K562 (cell line): ENCODE measurements at regions not wholly inside any gene's neighbourhood (a gene's known extent, or its start where the extent isn't known, plus 50 kb on each side); places are given as distances from the start of the nearest gene placed in this dataset.

Source experiments
- ATAC-seq: fragments of 200-7000 bp; cut with Tn5 transposase; 3 replicates; pipeline ENCODE4 v1.9.1; 2020; ENCODE audit warnings: moderate library complexity
- BruUV-seq: library from RNA; stranded (reverse); fragments of 400-500 nt; replicated peaks from 2 replicates; lab custom pipeline; 2021; lab: Mats Ljungman, UMichigan
- CTCF ChIA-PET: fragments of 300-600 bp; formaldehyde crosslinking; extraction: SDS; loops from one replicate; lab custom pipeline; 2021; ENCODE audit warnings: low intra/inter-chr PET ratio; lab: Yijun Ruan, JAX
- POLR2A ChIA-PET: fragments of 300-600, 350-650 bp; sonication (Branson Sonifier 250); formaldehyde crosslinking; extraction: SDS; loops from one replicate; lab custom pipeline; 2021; ENCODE audit warnings: antibody characterized with exemption, inconsistent platforms; lab: Yijun Ruan, JAX
- DNase-seq, 4 experiments: peaks; one replicate each; pipeline versions ENCODE4 v3.0.0 to v3.0.0-alpha.2; 2011 to 2018; ENCODE audit warnings: low spot score in 3 of 4, mixed read lengths in 3 of 4; ENCODE audit errors: extremely low read depth in 1 of 4
- FAIRE-seq: peaks from 2 replicates; lab custom pipeline; 2011; peaks lifted over from hg19 to GRCh38; lab: Jason Lieb, UNC
- H2AFZ ChIP-seq: 2 replicates; pipeline ENCODE4 v1.6.0; 2011; ENCODE audit warnings: low read depth, low read length, control low read depth, inconsistent platforms
- H3K27ac ChIP-seq: fragments of 200-600 bp; 3 replicates; pipeline ENCODE4 v1.8.0; 2011; ENCODE audit warnings: low read depth, mild to moderate bottlenecking, control low read depth, inconsistent platforms, low read length, moderate library complexity, mixed read lengths; ENCODE audit errors: extremely low read depth
- H3K27me3 ChIP-seq, 2 experiments: fragments of 300-600 bp in 1 of 2; 2 replicates in 1 of 2; 3 replicates in 1 of 2; pipeline versions ENCODE4 v1.6.0 to v1.8.0; 2011; ENCODE audit warnings: inconsistent platforms in 2 of 2, low read length in 2 of 2, mild to moderate bottlenecking in 1 of 2, mixed read lengths in 1 of 2, moderate library complexity in 1 of 2; ENCODE audit not compliant: control insufficient read depth in 2 of 2, insufficient read depth in 2 of 2
- H3K36me3 ChIP-seq: fragments of 300-600 bp; 3 replicates; pipeline ENCODE4 v1.8.0; 2011; ENCODE audit warnings: mild to moderate bottlenecking, low read length, inconsistent platforms; ENCODE audit not compliant: control insufficient read depth, insufficient read depth
- H3K4me1 ChIP-seq, 2 experiments: fragments of 200-600 bp in 1 of 2; replicated peaks in 1 of 2; 2 replicates in 1 of 2; 3 replicates in 1 of 2; pipeline versions ENCODE4 v1.5.1 to v1.8.0; 2011; ENCODE audit warnings: inconsistent platforms in 2 of 2, low read length in 2 of 2, mild to moderate bottlenecking in 1 of 2, mixed read lengths in 1 of 2, moderate library complexity in 1 of 2; ENCODE audit not compliant: control insufficient read depth in 2 of 2, insufficient read depth in 2 of 2
- H3K4me2 ChIP-seq: 2 replicates; pipeline ENCODE4 v1.6.1; 2011; ENCODE audit warnings: low read length, control low read depth, inconsistent platforms, mixed read lengths; ENCODE audit not compliant: insufficient read depth
- H3K4me3 ChIP-seq: fragments of 200-600 bp; sonication (generic), shearing (Covaris generic); 2 replicates; pipeline ENCODE4 v1.5.1; 2016; ENCODE audit warnings: control low read depth, inconsistent platforms
- H3K79me2 ChIP-seq: fragments of 200-600 bp; 3 replicates; pipeline ENCODE4 v1.8.0; 2011; ENCODE audit warnings: low read length, inconsistent platforms; ENCODE audit not compliant: control insufficient read depth, insufficient read depth
- H3K9ac ChIP-seq, 2 experiments: 2 replicates each; pipeline versions ENCODE4 v1.6.0 to v1.6.1; 2011; ENCODE audit warnings: low read depth in 2 of 2, low read length in 2 of 2, control low read depth in 1 of 2, inconsistent platforms in 1 of 2, mild to moderate bottlenecking in 1 of 2, mixed read lengths in 1 of 2; ENCODE audit not compliant: insufficient read depth in 1 of 2
- H3K9me1 ChIP-seq: one replicate; pipeline ENCODE4 v1.6.0; 2011; ENCODE audit warnings: inconsistent platforms, mild to moderate bottlenecking, low read length, moderate library complexity; ENCODE audit not compliant: control insufficient read depth, insufficient read depth
- H3K9me3 ChIP-seq: replicated peaks from 2 replicates; pipeline ENCODE4 v1.5.1; 2011; ENCODE audit warnings: low read depth, low read length, inconsistent platforms; ENCODE audit not compliant: control insufficient read depth, insufficient read depth
- H4K20me1 ChIP-seq: replicated peaks from 2 replicates; pipeline ENCODE4 v1.6.1; 2011; ENCODE audit warnings: low read length, inconsistent platforms, mixed read lengths; ENCODE audit not compliant: control insufficient read depth, insufficient read depth
- FOXJ3 ChIP-seq: sonication (generic); formaldehyde crosslinking; IDR thresholded peaks from 2 replicates; pipeline ENCODE4 v1.4.0; 2020; ENCODE audit warnings: mild to moderate bottlenecking, missing genetic modification reagents
- SRSF1 ChIP-seq: fragments of 200-400 bp; formaldehyde crosslinking; IDR thresholded peaks from 2 replicates; pipeline ENCODE4 v1.6.1; 2017; ENCODE audit warnings: mild to moderate bottlenecking, low read depth, low read length, moderate library complexity
- ZNF217 ChIP-seq: sonication (generic); formaldehyde crosslinking; IDR thresholded peaks from 2 replicates; pipeline ENCODE4 v1.8.0; 2022; ENCODE audit warnings: mild to moderate bottlenecking, missing genetic modification reagents
- whole genome bisulfite sequencing: fragments of 100-300 bp; shearing (Covaris generic); methylation state at CpG from one replicate; pipeline ENCODE4 v1.1.6; 2016; ENCODE audit warnings: low coverage, mixed read lengths; ENCODE audit not compliant: insufficient coverage; ENCODE audit errors: missing lambda C conversion rate; 5-methylcytosine and 5-hydroxymethylcytosine counted together
- in situ Hi-C: fragments of 300-500 bp; cut with MboI; formaldehyde crosslinking; loops from 4 replicates; pipeline ENCODE4 v1.15.0; 2018; ENCODE audit warnings: inconsistent platforms, mixed read lengths
- intact Hi-C: fragments of 100-400 bp; cut with micrococcal nuclease; formaldehyde crosslinking; loops from 2 replicates; pipeline ENCODE4 v1.14.2; 2022
- TF ChIP-seq, protein P1 (sequence below): fragments of 450-650 bp; IDR thresholded peaks from 2 replicates; pipeline ENCODE4 v1.6.1; 2016; ENCODE audit warnings: low read depth, mild to moderate bottlenecking, moderate library complexity
- TF ChIP-seq, protein P2 (sequence below), 2 experiments: fragments of 450-650 bp; formaldehyde crosslinking in 1 of 2; IDR thresholded peaks; 2 replicates each; pipeline versions ENCODE4 v1.4.0 to v1.6.1; 2014 to 2020; ENCODE audit warnings: mild to moderate bottlenecking in 2 of 2, borderline replicate concordance in 1 of 2, low read depth in 1 of 2
- TF ChIP-seq, protein P3 (sequence below): fragments of 250-450 bp; sonication (Bioruptor Pico); IDR thresholded peaks from 2 replicates; pipeline ENCODE4 v1.8.0; 2022; ENCODE audit warnings: moderate library complexity, mild to moderate bottlenecking, inconsistent platforms
- TF ChIP-seq, protein P4 (sequence below): sonication (generic); formaldehyde crosslinking; IDR thresholded peaks from 2 replicates; pipeline ENCODE4 v1.4.0; 2020; ENCODE audit warnings: mild to moderate bottlenecking, missing genetic modification reagents
- TF ChIP-seq, protein P5 (sequence below): fragments of 450-650 bp; IDR thresholded peaks from 2 replicates; pipeline ENCODE4 v1.6.1; 2014; ENCODE audit warnings: low read depth, mild to moderate bottlenecking, moderate library complexity, borderline replicate concordance

DNA sequence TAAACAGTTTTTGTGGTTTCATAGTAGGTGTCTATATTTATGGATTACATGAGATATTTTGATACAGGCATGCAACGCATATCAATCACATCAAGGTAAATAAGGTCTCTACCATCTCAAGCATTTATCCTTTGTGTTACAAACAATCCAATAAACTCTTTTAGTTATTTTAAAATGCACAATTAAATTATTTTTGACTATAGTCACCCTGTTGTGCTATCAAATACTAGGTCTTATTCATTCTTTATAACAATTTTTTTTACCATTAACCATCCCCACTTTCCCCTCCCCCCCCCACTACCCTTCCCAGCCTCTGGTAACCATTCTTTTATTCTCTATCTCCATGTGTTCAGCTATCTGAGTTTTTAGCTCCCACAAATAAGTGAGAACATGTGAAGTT lies 175.7 kb upstream of the FBXO33 start:
- Histone ChIP-seq H3K27ac (no peak overlapping the region), H4K20me1 (no peaks in the 10 kb centered on the region), H3K79me2 (no peaks in the 10 kb centered on the region), H3K36me3 (no peaks in the 10 kb centered on the region), H3K9ac (no peak overlapping the region), H3K9me1 (no peaks in the 10 kb centered on the region), H3K4me2 (no peak overlapping the region), H2AFZ (no peak overlapping the region), H3K9me3 (no peaks in the 10 kb centered on the region), H3K27me3 (no peaks in the 10 kb centered on the region), H3K4me1 (no peaks in the 10 kb centered on the region), H3K4me3 (no peak overlapping the region)
- DNase-seq (no peak), FAIRE-seq (no peak), ATAC-seq (no peak)
- in situ Hi-C loops: no loop called here
- WGBS: 13% methylated on average over 1 of the region's 1 CpG
- intact Hi-C loops: no loop called here
- no TSS peak for BruUV-seq
- POLR2A ChIA-PET: no interaction called here
- CTCF ChIA-PET: no interaction called here
- TF ChIP-seq ZNF217 (CRISPR knock-in tag): no peak
- TF ChIP-seq, protein P1, sequence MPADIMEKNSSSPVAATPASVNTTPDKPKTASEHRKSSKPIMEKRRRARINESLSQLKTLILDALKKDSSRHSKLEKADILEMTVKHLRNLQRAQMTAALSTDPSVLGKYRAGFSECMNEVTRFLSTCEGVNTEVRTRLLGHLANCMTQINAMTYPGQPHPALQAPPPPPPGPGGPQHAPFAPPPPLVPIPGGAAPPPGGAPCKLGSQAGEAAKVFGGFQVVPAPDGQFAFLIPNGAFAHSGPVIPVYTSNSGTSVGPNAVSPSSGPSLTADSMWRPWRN: no peak
- TF ChIP-seq, protein P2, sequence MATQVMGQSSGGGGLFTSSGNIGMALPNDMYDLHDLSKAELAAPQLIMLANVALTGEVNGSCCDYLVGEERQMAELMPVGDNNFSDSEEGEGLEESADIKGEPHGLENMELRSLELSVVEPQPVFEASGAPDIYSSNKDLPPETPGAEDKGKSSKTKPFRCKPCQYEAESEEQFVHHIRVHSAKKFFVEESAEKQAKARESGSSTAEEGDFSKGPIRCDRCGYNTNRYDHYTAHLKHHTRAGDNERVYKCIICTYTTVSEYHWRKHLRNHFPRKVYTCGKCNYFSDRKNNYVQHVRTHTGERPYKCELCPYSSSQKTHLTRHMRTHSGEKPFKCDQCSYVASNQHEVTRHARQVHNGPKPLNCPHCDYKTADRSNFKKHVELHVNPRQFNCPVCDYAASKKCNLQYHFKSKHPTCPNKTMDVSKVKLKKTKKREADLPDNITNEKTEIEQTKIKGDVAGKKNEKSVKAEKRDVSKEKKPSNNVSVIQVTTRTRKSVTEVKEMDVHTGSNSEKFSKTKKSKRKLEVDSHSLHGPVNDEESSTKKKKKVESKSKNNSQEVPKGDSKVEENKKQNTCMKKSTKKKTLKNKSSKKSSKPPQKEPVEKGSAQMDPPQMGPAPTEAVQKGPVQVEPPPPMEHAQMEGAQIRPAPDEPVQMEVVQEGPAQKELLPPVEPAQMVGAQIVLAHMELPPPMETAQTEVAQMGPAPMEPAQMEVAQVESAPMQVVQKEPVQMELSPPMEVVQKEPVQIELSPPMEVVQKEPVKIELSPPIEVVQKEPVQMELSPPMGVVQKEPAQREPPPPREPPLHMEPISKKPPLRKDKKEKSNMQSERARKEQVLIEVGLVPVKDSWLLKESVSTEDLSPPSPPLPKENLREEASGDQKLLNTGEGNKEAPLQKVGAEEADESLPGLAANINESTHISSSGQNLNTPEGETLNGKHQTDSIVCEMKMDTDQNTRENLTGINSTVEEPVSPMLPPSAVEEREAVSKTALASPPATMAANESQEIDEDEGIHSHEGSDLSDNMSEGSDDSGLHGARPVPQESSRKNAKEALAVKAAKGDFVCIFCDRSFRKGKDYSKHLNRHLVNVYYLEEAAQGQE (IDR thresholded peaks at IDR 0.05; ENCODE audit: borderline replicate concordance): no peak
- TF ChIP-seq, protein P2 (CRISPR knock-in tag; IDR thresholded peaks at IDR 0.05; ENCODE audit: low read depth): no peak
- TF ChIP-seq, protein P3, sequence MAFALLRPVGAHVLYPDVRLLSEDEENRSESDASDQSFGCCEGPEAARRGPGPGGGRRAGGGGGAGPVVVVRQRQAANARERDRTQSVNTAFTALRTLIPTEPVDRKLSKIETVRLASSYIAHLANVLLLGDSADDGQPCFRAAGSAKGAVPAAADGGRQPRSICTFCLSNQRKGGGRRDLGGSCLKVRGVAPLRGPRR: no peak
- TF ChIP-seq, protein P4, sequence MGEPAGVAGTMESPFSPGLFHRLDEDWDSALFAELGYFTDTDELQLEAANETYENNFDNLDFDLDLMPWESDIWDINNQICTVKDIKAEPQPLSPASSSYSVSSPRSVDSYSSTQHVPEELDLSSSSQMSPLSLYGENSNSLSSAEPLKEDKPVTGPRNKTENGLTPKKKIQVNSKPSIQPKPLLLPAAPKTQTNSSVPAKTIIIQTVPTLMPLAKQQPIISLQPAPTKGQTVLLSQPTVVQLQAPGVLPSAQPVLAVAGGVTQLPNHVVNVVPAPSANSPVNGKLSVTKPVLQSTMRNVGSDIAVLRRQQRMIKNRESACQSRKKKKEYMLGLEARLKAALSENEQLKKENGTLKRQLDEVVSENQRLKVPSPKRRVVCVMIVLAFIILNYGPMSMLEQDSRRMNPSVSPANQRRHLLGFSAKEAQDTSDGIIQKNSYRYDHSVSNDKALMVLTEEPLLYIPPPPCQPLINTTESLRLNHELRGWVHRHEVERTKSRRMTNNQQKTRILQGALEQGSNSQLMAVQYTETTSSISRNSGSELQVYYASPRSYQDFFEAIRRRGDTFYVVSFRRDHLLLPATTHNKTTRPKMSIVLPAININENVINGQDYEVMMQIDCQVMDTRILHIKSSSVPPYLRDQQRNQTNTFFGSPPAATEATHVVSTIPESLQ: no peak
- no peak for TF ChIP-seq SRSF1
- TF ChIP-seq, protein P5, sequence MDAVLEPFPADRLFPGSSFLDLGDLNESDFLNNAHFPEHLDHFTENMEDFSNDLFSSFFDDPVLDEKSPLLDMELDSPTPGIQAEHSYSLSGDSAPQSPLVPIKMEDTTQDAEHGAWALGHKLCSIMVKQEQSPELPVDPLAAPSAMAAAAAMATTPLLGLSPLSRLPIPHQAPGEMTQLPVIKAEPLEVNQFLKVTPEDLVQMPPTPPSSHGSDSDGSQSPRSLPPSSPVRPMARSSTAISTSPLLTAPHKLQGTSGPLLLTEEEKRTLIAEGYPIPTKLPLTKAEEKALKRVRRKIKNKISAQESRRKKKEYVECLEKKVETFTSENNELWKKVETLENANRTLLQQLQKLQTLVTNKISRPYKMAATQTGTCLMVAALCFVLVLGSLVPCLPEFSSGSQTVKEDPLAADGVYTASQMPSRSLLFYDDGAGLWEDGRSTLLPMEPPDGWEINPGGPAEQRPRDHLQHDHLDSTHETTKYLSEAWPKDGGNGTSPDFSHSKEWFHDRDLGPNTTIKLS: no peak
- TF ChIP-seq FOXJ3 (CRISPR knock-in tag): no peak
